ENCODE measurements at regions not wholly inside any gene's neighbourhood (a gene's known extent, or its start where the extent isn't known, plus 50 kb on each side); places are given as distances from the start of the nearest gene placed in this dataset.

DNA sequence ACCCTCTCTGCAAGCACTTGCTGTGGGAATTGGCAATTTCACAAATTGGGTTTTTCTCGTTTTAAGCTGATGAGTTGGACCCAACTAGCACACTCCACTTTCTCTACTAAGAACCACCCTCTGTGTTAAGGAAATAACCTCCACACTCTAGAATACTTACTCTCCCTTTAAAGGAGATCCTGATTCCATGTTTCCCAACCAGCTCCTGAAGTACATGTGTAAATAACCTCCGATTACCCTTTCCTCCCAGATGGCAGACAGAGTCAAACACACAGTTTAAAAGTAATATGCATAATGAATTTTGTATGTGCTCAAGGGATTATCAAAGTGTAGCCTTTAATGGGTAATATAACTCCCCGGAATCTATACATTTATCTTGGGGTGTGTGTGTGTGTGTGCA, 171.3 kb upstream of the OSR1 start:
- TF ChIP-seq, protein P1, sequence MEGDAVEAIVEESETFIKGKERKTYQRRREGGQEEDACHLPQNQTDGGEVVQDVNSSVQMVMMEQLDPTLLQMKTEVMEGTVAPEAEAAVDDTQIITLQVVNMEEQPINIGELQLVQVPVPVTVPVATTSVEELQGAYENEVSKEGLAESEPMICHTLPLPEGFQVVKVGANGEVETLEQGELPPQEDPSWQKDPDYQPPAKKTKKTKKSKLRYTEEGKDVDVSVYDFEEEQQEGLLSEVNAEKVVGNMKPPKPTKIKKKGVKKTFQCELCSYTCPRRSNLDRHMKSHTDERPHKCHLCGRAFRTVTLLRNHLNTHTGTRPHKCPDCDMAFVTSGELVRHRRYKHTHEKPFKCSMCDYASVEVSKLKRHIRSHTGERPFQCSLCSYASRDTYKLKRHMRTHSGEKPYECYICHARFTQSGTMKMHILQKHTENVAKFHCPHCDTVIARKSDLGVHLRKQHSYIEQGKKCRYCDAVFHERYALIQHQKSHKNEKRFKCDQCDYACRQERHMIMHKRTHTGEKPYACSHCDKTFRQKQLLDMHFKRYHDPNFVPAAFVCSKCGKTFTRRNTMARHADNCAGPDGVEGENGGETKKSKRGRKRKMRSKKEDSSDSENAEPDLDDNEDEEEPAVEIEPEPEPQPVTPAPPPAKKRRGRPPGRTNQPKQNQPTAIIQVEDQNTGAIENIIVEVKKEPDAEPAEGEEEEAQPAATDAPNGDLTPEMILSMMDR (IDR thresholded peaks at IDR 0.05 in 8 of 11, conservative IDR thresholded peaks at IDR 0.05 in 3 of 11) = no peak
- TF ChIP-seq POLR2AphosphoS5 (IDR thresholded peaks at IDR 0.05) = no peak
- no peak for TF ChIP-seq POLR2A (IDR thresholded peaks at IDR 0.05)
